COLO668 (cell line): ENCODE measurements at regions not wholly inside any gene's neighbourhood (a gene's known extent, or its start where the extent isn't known, plus 50 kb on each side); places are given as distances from the start of the nearest gene placed in this dataset.

Experiments used
- DNase-seq: peaks from one replicate; lab custom pipeline; 2025; ENCODE audit not compliant: unreplicated experiment; lab: John Stamatoyannopoulos, UW

- DNase-seq: no peak
These were observed 2254.6 kb downstream of the TP53TG3F start for GRCh38 chr16:35713762-35714650.

GRCh38 chr16:35714665-35715064, 2255.3 kb downstream of the TP53TG3F start:
- DNase-seq: no peak

GRCh38 chr16:35724551-35724950, 2265.1 kb downstream of the TP53TG3F start:
- no peak for DNase-seq

GRCh38 chr16:35725949-35726348, 2266.5 kb downstream of the TP53TG3F start:
- DNase-seq: no peak

- no peak for DNase-seq
These were observed 2270.8 kb downstream of the TP53TG3F start for GRCh38 chr16:35730251-35730650.

GRCh38 chr16:35731341-35732040, 2272.1 kb downstream of the TP53TG3F start:
- DNase-seq: no peak

GRCh38 chr16:35732046-35732810, 2272.8 kb downstream of the TP53TG3F start:
- DNase-seq: no peak

GRCh38 chr16:35733278-35733965, 2274.0 kb downstream of the TP53TG3F start:
- DNase-seq: no peak

- DNase-seq: no peak
These were observed 2274.7 kb downstream of the TP53TG3F start for GRCh38 chr16:35733971-35734702.

GRCh38 chr16:35734728-35735402, 2275.5 kb downstream of the TP53TG3F start:
- DNase-seq: no peak

- no peak for DNase-seq
These were observed 2276.2 kb downstream of the TP53TG3F start for GRCh38 chr16:35735403-35736251.

GRCh38 chr16:35736546-35736945, 2277.1 kb downstream of the TP53TG3F start:
- no peak for DNase-seq

- no peak for DNase-seq
These were observed 2277.7 kb downstream of the TP53TG3F start for GRCh38 chr16:35737076-35737475.

- DNase-seq: no peak
These were observed 2282.1 kb downstream of the TP53TG3F start for GRCh38 chr16:35741546-35741945.

GRCh38 chr16:35743101-35743692, 2283.8 kb downstream of the TP53TG3F start:
- DNase-seq: no peak

GRCh38 chr16:35744084-35744483, 2284.7 kb downstream of the TP53TG3F start:
- DNase-seq: no peak

GRCh38 chr16:35744726-35745125, 2285.3 kb downstream of the TP53TG3F start:
- no peak for DNase-seq

- no peak for DNase-seq
These were observed 2285.8 kb downstream of the TP53TG3F start for GRCh38 chr16:35745191-35745590.
